Heart right ventricle (tissue), 16 donors: ENCODE measurements at regions not wholly inside any gene's neighbourhood (a gene's known extent, or its start where the extent isn't known, plus 50 kb on each side); places are given as distances from the start of the nearest gene placed in this dataset.

Experiments
- ATAC-seq, 8 donors: fragments of 200-7000 bp; cut with Tn5 transposase; one replicate each; pipeline ENCODE4 v1.9.1; 2020; ENCODE audit warnings: mild to moderate bottlenecking in 8 of 8, moderate library complexity in 8 of 8, moderate number of reproducible peaks in 1 of 8
- DNase-seq, 2 donors: peaks; one replicate each; pipeline ENCODE4 v3.0.0-alpha.2; 2020
- H3K27ac ChIP-seq, 10 donors: fragments of 200-600 bp; sonication (generic) in 2 of 10; one replicate each; pipeline versions ENCODE4 v1.5.0 to v1.8.0; 2020 to 2022; ENCODE audit warnings: mild to moderate bottlenecking in 3 of 10
- H3K27me3 ChIP-seq, 7 donors: fragments of 200-600 bp; one replicate each; pipeline ENCODE4 v1.8.0; 2021 to 2022; ENCODE audit warnings: mild to moderate bottlenecking in 2 of 7
- H3K36me3 ChIP-seq, 9 donors: fragments of 200-600 bp; sonication (generic) in 1 of 9; one replicate each; pipeline versions ENCODE4 v1.5.0 to v1.8.0; 2020 to 2022; ENCODE audit warnings: mild to moderate bottlenecking in 2 of 9
- H3K4me1 ChIP-seq, 9 donors: fragments of 200-600 bp; sonication (generic) in 1 of 9; one replicate each; pipeline versions ENCODE4 v1.5.0 to v1.8.0; 2020 to 2022; ENCODE audit warnings: mild to moderate bottlenecking in 4 of 9
- H3K4me3 ChIP-seq, 10 donors: fragments of 200-600 bp; sonication (generic) in 2 of 10; one replicate each; pipeline versions ENCODE4 v1.5.0 to v1.8.0; 2020 to 2022; ENCODE audit warnings: mild to moderate bottlenecking in 7 of 10, moderate library complexity in 2 of 10
- H3K9me3 ChIP-seq, 11 donors: fragments of 200-600 bp in 10 of 11; sonication (generic) in 2 of 11; one replicate each; pipeline versions ENCODE4 v1.5.0 to v1.8.0; 2013 to 2022; ENCODE audit warnings: mild to moderate bottlenecking in 2 of 11, control low read depth in 1 of 11, moderate library complexity in 1 of 11
- CTCF ChIP-seq, 9 donors: fragments of 200-600 bp; sonication (generic) in 2 of 9; IDR thresholded peaks; one replicate each; pipeline versions ENCODE4 v1.5.0 to v1.8.0; 2021 to 2022; ENCODE audit warnings: antibody characterized with exemption in 9 of 9, mild to moderate bottlenecking in 5 of 9, moderate library complexity in 1 of 9
- WGBS, 2 donors: extraction: QIAGEN DNeasy Blood & Tissue Kit; methylation state at CpG; one replicate each; pipeline ENCODE4 v1.1.7; 2013; ENCODE audit warnings: inconsistent platforms in 1 of 2; 5-methylcytosine and 5-hydroxymethylcytosine counted together
- intact Hi-C, 10 donors: fragments of 100-400 bp; cut with DNase I; formaldehyde crosslinking; loops; one replicate each; pipeline versions ENCODE4 v1.11.1 to v1.14.2; 2022
- donor health status: Arrhythmogenic right ventricular cardiomyopathy.
- donor health status: ischemic (EF 13 %, LVEDD 7.1; RV severe dilation, severe dysfunction).
- donor health status: healthy with polysubstance abuse.
- donor health status: DM: no; HTN: yes; CAD: no.
- donor health status: DM: no; HTN: no; CAD: no.
- donor health status: ischemic (EF 25% LVEDD 6.9; RV normal size, moderate dysfunction).
- donor health status: ischemic (EF 25% LVEDD 5.7; RV mildly dilated, moderate dysfunction).
- donor health status: healthy.
- donor health status: DM: yes; HTN: yes; CAD: no.
- donor health status: Ischemic cardiomyopathy.
- donor health status: ischemic (EF 35%, LVEDD 5.7; RV mildly dilated, moderate dysfunction).
- donor health status: nonischemic (EF 11% LVEDD 7.7; RV severe dilation, severe dysfunction).
- donor health status: DM: yes; HTN: yes; CAD: no.
- donor health status: PGD.
- donor health status: ischemic (EF 29% LVEDD 5.4; RV normal size, mild dysfunction).
- donor health status: nonischemic (EF 23%, LVEDD 6.1; RV moderate dilation, normal function).

- Histone ChIP-seq H3K27me3 (no peaks in the 10 kb centered on the region), H3K4me3 (no peak overlapping the region), H3K9me3 (peaks cover 0 to 3% (median 0%) of the 10 kb centered on the region in 11 donors), H3K27ac (no peak overlapping the region), H3K4me1 (peaks cover 0 to 25% (median 8%) of the 10 kb centered on the region in 9 donors), H3K36me3 (no peaks in the 10 kb centered on the region)
- WGBS, 2 donors, result 80 to 85% methylated on average over 3 of the region's 3 CpGs
- intact Hi-C loops, result no loop called here
- no peak for TF ChIP-seq CTCF (IDR thresholded peaks at IDR 0.05)
- no peak for DNase-seq
- no peak for ATAC-seq
These were observed 292.4 kb downstream of the ZNF608 start for GRCh38 chr5:124454081-124454480.

GRCh38 chr5:124453221-124454051 lies 293.0 kb downstream of the ZNF608 start:
- no peak for DNase-seq
- no peak for TF ChIP-seq CTCF (IDR thresholded peaks at IDR 0.05)
- Histone ChIP-seq H3K4me3 (no peak overlapping the region), H3K4me1 (peaks cover 0 to 25% (median 8%) of the 10 kb centered on the region in 9 donors), H3K36me3 (no peaks in the 10 kb centered on the region), H3K27ac (no peak overlapping the region), H3K9me3 (no peaks in the 10 kb centered on the region), H3K27me3 (no peaks in the 10 kb centered on the region)
- intact Hi-C loops, result no loop called here
- WGBS, 2 donors, result 71 to 82% methylated on average over 5 of the region's 5 CpGs
- ATAC-seq, result no peak

- H3K4me1 ChIP-seq, result peaks cover 0 to 25% (median 8%) of the 10 kb centered on the region in 9 donors
- H3K4me3 ChIP-seq, result no peak overlapping the region
- TF ChIP-seq CTCF (IDR thresholded peaks at IDR 0.05), result no peak
- peak overlapping the region in 2 of 10 donors; percentile 10 to 43 for H3K27ac ChIP-seq
- DNase-seq, result no peak
- no peaks in the 10 kb centered on the region for H3K9me3 ChIP-seq
- 65 to 85% methylated on average over 8 of the region's 8 CpGs for WGBS, 2 donors
- H3K36me3 ChIP-seq, result no peaks in the 10 kb centered on the region
- intact Hi-C loops, result no loop called here
- ATAC-seq, result peak in 7 of 8 donors; percentile 38 to 69 (median 60)
- no peaks in the 10 kb centered on the region for H3K27me3 ChIP-seq
These were observed 294.0 kb downstream of the ZNF608 start for GRCh38 chr5:124452412-124452811.

GRCh38 chr5:124451721-124452383 lies 294.6 kb downstream of the ZNF608 start:
- peak overlapping the region in 2 of 10 donors; percentile 10 to 43 for H3K27ac ChIP-seq
- H3K4me3 ChIP-seq, result no peak overlapping the region
- H3K27me3 ChIP-seq, result no peaks in the 10 kb centered on the region
- no peaks in the 10 kb centered on the region for H3K9me3 ChIP-seq
- DNase-seq (peak in 1 of 2 donors; percentile 71), ATAC-seq (peak; percentile 58 to 94 (median 84))
- H3K36me3 ChIP-seq, result no peaks in the 10 kb centered on the region
- intact Hi-C loops, result no loop called here
- no peak for TF ChIP-seq CTCF (IDR thresholded peaks at IDR 0.05)
- 55 to 72% methylated on average over 7 of the region's 7 CpGs for WGBS, 2 donors
- H3K4me1 ChIP-seq, result peaks cover 0 to 25% (median 8%) of the 10 kb centered on the region in 9 donors
